Activated effector memory CD4-positive, alpha-beta T cell treated with anti-CD3 and anti-CD28 coated beads, Interleukin-2, amount 50 U/mL, for 16 hours (primary cell): ENCODE measurements at regions not wholly inside any gene's neighbourhood (a gene's known extent, or its start where the extent isn't known, plus 50 kb on each side); places are given as distances from the start of the nearest gene placed in this dataset.
"Not testable (repeated sequence)": the region's sequence is repeated elsewhere in the genome, so short reads cannot be mapped to it uniquely, and the experiment has no call there.

Experiments
- DNase-seq: peaks from one replicate; pipeline ENCODE4 v3.0.0-alpha.2; 2020

DNA sequence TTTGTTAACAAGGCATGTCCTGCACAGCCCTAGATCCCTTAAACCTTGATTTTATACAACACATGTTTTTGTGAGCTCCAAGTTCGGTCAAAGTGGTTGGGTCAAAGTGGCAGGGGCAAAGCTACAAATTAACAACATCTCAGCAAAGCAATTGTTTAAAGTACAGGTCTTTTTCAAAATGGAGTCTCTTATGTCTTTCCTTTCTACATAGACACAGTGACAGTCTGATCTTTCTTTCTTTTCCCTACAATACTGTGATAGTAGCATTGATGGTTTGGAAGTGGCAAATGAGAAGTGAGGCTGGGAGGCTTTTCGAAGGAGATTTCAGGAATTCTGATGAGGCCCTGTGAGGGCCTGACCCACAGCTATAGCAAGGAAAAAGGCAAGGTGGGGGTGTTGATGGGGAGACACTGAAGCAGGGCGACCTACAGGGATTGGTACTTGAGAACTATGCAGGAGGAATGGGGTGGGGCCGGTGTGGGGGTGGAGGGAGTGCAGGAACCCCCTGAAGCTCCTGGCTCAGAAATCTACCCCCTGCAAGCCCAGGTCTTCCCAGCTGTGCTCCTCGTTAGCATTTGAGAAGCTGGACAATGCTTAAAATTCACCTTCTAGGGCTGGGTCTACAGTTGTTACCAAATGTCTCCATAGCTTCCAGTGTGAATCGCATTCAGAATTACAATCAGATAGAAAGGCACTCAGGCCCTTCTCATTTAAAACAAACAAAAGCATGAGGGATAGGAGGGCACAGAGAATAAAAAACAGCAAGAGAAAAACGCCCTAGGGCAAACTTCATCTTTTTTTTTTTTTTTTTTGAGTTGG is 102.6 kb upstream of the PPM1J start:
- no peak for DNase-seq

DNA sequence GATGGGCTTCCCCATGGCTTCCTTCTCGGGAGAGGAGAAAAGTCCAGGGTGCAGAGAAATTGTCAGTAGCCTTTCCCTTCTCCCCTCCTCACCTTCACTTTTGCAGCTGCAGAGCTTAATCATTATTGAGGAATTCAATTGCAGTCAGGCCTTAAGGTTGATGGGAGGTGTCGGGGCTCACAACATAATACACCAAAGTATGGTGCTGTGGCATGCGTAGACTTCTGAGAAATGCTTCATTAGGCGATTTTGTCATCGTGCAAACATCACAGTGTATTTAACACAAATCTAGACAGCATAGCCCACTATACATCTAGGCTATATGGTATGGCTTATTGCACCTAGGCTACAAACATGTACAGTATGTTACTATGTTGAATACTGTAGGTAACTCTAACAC is 100.2 kb upstream of the PPM1J start:
- DNase-seq, result no peak

DNA sequence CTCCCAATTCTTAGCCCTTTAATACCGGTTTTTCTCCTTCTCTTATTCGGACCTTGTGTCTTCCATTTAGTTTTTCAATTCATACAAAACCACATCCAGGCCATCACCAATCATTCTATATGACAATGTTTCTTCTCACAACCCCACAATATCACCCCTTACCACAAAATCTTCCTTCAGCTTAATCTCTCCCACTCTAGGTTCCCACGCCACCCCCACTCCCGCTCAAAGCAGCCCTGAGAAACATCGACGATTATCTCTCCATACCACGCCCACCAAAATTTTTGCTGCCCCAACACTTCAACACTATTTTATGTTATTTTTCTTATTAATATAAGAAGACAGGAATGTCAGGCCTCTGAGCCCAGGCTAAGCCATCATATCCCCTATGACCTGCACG is 99.5 kb upstream of the PPM1J start:
- DNase-seq, result not testable (repeated sequence)

DNA sequence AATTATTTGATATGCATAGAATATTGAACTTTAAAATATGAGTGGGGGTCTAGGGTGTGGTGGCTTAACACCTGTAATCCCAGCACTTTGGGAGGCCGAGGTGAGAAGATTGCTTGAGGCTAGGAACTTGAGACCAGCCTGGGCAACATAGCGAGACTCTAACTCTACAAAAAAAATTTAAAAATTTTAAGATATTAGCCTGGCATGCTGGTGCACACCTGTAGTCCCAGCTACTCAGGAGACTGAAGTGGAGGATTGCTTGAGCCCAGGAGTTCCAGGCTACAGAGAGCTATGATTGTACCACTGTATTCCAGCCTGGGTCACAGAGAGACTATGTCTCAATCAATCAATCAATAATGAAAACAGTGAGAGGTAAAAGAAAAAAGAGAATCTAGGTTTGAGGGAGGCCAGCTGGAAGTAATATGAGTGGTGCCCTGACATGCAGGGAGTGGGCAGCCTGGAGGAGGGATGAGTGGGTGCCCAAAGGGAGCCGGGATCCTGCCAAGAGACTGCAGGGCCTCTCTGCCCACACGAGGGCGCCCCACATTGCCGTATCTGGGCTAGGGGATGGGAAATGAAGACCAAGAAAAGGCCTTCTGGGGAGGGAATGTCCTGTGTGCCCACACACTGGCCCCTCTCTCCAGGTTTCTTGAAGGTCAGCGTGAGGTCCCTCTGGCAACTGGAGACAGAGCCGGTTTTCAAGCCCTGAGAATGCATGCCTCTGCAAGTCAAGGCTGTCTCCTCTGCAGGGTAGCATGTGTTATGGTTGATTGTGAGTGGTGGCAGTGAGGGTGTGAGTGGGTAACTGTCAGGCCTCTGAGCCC is 93.9 kb upstream of the PPM1J start:
- peak; percentile 85 for DNase-seq

DNA sequence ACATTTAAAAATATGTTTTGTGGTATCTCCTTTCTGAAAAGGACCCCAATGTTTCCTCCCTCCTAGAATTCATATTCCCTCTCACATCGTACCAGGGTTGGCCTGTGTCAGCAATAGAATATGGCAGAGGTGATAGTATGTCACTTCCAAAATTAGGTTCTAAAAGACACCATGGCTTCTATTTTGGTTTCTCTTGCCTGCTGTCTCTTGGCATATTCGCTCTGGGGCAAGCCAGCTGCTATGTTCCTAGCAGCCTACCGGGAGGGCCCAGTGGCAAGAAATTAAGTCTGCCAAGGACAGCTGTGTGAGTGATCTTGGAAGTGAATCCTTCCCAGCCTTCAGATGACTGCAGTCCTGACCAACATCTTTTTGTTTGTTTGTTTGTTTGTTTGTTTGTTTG is 92.9 kb upstream of the PPM1J start:
- DNase-seq, result no peak

DNA sequence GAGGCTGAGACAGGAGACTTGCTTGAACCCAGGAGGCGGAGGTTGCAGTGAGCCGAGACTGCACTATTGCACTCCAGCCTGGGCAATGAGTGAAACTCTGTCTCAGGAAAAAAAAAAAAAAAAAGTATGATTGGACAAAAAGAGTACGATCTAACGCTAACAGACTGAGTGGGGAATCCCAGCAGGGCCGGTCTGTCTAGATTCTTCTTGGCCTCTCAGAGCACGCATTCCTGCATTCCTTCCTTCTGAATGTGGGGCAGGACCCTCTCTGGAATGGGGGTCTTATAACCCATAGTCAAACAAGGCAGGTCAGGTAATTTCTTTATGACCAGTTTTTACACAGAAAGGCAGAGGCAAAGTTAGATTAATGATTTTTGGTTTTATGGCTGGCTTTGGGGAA is 92.0 kb upstream of the PPM1J start:
- no peak for DNase-seq

DNA sequence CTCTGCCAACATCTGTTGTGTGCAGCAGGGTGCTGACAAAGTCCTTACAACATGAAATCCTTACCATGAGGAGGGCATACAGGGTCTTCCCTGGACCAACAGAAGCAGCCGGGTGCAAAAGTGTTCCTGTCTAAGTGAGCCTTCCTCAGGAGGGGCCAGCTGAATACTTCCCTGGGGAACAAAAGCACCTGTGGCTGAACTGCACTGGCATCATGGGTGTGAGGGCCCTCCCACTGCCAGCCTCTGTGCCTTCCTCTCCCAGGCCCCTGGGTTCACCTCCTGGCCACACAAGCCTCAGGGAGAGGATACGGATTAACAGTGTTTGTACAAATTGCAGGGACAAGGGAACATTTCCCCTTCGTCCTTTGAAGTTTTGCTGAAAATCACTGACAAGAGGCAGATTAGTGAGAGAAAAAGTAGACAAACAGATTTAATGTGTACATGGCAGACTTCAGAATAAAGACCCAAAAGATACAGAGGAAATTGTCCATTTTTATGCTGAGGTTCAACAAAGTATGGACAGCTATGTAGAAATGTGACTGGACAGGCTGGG is 91.0 kb upstream of the PPM1J start:
- DNase-seq, result no peak

DNA sequence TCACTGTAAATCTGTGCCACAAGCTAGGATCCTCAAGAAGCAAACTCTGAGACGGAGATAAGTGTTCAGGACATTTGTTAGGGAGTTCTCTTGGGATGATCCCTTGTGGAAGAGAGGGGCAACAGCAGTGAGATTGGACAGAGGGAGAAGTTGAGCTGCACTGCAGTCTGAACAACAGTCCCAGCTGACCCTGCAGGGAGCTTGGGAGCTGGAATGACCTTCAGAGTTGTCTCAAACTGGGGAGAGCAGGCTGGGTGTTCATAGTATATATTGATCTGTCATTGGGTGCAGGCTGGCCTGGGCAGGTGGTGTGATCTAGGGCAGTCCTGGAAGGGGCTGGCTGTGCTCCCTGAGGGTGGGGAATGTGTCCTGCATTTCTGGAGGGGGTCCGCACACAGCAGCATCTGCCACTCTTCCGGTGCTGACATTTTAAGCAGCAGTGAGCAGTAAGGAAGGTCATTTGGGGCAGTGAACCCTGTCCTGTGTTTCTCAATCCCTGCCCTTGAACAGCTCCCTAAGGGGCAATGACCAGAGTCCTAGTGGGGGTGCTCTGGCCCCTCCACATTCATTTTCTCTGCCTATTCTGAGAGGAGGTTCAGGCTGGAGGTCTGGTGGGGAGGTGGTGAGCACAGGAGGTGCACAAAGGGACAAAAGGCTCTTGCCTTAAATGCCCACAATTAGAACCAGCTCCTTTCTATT is 90.2 kb upstream of the PPM1J start:
- DNase-seq, result no peak

DNA sequence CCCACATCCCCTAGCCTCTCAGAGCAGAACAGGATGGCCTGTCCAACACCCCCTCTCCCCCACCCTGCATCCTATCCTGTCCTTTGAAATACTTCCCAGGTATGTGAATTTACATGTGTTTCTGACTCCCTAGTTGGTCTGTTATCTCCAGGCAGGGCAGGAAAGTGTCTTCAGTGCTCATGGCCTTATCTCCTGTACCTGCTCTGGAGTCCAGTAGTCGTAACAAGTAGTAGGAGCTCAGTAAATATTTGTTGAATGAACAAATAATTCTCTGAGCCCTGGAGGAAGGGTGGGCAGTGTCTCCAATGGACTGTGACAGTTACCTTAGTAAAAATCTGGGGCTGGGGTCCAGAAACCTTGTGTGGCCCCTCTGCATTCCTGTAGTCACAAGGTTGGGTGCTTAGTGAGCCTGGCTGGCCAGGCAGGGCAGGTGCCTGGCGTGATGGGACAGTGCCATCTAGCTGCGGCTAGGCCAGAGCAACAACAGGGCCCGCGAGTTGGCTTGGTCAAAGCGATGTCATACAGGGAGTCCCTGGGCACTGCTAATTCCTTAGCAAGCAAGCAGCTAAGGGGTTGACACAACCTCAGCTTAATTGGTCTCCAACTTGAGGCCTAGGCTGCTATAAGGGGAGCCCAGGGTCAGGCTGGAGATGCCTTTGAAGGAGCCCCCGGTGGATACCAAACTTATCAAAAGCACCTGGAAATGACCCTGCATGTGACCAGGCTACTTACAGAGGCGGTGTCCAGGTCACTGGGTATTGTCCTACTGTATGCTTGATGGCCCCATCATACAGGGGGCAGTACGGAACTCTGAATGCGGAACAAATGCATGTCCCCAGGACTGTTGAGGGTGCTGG is 89.0 kb upstream of the PPM1J start:
- peak; percentile 73 for DNase-seq

DNA sequence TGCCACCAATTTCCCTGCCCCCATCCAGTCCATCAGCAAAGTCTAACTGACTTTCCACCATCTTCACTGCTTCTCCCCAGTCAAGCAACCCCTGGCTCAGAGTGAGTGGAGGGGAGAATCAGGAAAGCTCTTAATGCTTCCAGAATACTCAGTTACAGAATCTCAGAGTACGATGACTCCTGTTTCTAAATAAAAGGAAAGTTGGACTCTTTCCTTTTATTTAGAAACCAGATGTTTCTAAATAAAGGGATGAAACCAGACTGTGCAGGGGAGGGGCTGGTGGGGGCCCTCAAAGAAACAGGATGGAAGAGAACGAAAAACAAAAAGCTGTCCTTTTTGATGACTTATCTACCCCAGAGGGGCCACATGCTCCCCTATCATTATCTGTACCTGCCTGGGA is 85.2 kb upstream of the PPM1J start:
- DNase-seq, result no peak

DNA sequence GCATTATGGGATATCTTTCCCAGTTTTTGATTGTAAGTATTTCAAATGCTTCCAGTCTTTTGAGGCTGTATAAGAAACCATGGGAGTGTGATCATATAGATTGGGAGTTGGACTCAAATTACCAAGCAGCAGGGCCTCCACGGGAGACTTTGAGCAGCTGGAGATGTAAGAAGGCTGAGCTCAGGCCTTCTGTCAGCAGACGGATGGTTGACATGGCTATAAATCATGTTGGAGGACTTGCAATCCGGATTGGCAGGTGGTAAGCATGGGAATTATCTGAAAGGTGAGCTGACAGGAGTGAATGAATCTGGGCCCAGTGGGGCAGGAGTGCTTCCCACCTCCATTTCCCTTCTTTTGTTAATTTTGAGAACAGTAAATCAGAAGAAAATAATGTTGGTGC is 83.2 kb upstream of the PPM1J start:
- no peak for DNase-seq

DNA sequence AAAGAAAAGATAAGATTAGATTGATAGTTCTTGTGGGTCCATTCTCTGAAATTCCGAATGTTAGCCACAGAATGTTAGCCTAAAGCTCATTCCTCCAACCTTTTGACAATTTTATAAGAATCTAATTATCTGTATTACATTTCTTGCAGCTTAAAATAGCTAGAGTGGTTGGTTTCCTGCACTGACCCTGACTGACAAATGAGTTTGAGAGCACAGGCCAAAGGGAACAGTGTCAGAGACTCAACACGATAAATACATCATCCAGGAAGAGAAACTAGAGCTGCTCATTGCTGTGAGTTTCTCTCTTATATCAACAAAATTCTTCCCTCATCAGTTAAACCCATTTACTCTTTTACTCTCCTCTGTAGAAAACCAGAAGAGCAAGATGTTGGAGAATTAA is 82.1 kb upstream of the PPM1J start:
- DNase-seq, result no peak

DNA sequence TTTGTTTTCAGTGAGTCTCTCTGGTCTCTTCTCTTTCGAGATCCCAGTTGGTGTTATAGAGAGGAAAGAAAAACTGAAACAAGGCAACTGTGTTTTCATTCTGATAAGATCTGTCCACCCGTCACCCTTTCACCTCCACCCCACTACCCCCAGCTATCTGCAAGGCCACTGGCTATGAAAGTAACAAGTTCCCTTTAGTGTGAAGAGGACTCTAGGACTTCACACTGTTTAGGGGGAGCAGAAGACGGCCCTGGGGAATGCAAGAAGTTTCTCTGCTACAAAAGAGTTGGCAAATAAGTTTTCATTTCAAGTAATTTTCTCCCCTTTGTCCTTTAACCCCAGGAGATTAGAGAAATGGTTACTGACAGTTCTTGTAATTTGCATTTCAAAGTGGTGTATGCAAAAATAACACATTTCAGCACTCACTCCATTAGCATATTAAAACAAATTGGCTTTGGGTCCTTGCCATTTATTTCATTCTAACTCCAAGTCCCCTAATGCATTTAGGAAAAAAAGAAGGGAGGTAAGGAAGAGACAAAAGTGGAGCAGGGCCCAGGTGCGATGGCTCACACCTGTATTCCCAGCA is 79.6 kb upstream of the PPM1J start:
- no peak for DNase-seq

DNA sequence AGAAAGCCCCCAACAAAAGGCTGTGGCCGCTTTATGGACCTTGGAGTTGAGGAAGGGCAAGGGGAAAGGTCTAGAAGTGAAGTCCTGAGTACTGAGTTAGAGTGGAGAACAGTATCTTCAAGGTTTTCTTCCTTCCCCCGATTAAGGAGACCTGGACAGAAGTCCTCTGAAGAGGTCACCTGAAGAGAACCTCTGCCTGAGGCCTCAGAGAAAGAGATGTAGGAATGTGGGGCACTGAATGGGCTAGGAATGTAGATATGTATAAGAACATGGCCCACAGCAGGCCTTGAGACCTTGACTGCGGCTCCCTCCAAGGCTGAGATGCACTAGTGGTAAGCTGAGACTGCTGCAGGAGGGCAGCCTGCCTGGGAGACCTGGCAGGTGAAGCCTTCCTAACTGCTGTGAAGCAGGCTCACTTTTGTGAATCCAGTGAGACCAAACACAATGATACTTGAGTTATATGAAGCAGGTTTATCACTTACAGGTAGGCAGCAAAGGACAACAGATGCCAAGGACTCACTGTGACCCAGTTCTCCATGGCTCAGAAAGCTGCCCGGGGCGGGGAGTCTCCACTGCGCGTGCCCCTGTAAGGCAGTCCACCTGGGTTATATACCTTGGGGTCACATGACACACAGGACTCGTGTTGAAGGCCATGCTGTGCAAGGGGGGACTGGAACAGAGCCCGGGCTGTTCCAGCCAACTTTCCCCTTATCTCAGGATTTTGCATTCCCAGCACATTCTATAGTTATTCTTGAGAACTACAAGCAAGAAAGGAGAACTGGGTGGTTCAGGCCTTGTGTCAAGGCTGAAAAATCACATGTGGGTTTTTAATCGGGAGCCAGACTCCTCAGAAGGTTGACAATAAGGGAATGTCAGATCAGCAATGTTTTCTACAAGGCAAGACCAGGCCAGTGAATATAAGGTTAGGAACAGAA is 78.8 kb upstream of the PPM1J start:
- DNase-seq, result no peak

DNA sequence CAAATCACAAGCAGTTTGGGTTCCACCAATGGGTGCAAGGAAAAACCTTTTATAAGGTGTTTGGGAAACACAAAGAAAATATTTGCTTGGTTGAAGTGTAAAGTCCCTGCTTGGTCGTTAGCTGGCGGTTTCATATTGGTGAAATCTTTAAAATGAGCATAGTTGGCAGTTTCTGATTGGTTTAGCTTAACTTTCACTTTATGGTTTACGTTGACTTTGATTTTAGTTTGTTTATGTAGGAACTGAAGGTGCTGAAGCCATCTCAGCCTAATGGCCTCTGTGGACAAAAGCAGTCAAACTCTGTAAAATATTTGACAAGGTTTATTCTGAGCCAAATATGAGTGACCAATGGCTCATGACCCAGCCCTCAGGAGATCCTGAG is 76.6 kb upstream of the PPM1J start:
- no peak for DNase-seq

DNA sequence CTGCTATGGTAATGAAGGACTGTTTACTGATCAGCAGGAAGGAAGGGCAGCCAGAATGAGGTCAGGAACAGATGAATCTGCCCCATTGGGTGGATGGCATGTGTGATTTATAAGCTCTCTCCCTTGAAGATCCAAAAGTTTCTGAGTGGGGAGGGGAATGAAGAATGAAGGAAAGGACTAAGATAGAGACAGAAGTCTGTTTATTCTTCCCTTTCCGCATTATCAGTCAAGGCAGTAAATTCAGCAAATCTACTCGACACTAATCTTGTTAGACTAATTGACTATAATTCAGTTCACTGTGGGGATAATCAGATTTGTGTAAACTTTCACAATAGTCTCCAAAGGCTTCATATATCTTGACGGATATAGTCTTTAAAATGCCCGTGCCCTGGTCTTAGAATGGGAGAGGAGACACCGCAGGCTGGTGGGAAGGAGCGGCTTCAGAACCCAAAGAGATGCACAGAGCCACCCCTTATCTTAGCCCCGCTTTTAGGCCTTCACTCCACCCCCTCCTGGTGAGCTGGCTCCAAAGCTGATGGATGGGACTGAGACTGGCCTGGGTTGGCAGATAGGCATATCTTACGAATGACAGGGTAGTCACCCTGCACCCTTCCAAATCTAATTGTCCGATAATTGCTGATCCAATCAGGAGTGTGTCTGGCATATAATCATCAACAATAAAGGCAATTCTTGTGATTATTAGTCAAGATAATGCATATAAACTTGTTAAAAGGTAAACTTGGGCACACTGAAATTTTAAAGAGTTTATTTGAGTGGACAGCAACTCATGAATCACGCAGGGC is 76.0 kb upstream of the PPM1J start:
- DNase-seq, result no peak

DNA sequence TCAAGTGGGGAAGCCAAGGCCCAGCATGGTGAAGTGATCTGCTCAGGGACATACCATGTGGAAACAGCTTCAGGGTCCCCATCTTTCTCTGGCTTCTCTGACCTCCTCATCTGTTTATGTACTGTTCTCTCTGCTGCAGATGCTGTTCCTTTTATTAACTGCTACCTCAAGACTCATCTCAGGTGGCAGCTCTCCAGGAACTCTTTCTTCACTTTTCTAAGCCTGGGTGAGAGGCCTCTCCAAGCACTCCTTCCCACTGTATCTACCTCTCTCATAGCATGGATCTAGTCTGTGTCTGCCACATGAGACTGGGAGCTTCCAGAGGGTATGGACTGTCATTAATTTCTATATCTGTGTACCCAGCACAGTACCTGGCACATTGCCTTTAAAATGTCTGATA is 73.4 kb upstream of the PPM1J start:
- no peak for DNase-seq

DNA sequence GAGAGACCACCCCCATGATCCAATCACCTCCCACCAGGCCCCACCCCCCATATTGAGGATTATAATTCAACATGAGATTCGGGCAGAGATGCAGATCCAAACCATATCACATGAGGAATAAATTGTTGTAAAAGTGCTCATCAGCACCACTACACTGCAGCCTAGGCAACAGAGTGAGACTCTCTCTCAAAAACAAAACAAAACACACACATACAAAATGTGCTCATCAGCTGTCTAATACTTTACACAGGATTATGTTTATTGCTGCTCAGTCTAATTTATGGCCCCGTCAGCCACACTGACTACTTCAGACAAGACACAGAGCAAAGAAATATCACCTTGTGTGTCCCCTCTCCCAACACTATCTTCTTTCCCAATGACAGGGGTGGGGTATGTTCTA is 72.9 kb upstream of the PPM1J start:
- DNase-seq, result no peak

DNA sequence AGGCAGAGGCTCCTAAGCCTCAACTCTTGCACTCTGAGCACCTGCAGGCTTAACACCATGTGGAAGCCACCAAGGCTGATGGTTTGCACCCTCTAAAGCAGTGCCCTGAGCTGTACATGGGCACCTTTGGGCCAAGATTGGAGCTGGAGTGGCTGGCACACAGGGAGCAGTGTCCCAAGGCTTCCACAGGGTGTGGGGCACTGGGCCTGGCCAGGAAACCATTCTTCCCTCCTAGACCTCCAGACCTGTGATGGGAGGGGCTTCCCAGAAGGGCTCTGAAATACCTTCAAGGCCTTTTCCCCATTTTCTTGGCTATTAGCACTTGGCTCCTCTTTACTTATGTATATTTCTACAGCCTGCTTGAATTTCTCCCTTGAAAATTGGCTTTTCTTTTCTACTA is 67.9 kb upstream of the PPM1J start:
- DNase-seq, result no peak
